Left renal cortex interstitium (tissue), 4 donors: ENCODE measurements at regions not wholly inside any gene's neighbourhood (a gene's known extent, or its start where the extent isn't known, plus 50 kb on each side); places are given as distances from the start of the nearest gene placed in this dataset.

Source experiments
- DNase-seq, 4 donors: peaks; one replicate each; pipeline ENCODE4 v3.0.0-alpha.2; 2013; ENCODE audit warnings: low read depth in 4 of 4, low spot score in 2 of 4, missing footprints in 1 of 4

- DNase-seq = no peak
Measured at GRCh38 chr6:19311786-19312185, 525.4 kb upstream of the ID4 start.

GRCh38 chr6:19312241-19312978 is 524.8 kb upstream of the ID4 start:
- DNase-seq = no peak

GRCh38 chr6:19317431-19317986 is 519.7 kb upstream of the ID4 start:
- DNase-seq = no peak

GRCh38 chr6:19319005-19319404 is 518.2 kb upstream of the ID4 start:
- DNase-seq = no peak

- DNase-seq = no peak
Measured at GRCh38 chr6:19320111-19320581, 517.0 kb upstream of the ID4 start.

GRCh38 chr6:19322691-19323485 is 514.3 kb upstream of the ID4 start:
- DNase-seq = no peak

GRCh38 chr6:19324376-19324775 is 512.8 kb upstream of the ID4 start:
- DNase-seq = no peak

GRCh38 chr6:19325335-19325789 is 511.8 kb upstream of the ID4 start:
- DNase-seq = no peak

GRCh38 chr6:19327241-19327640 is 509.9 kb upstream of the ID4 start:
- DNase-seq = no peak

GRCh38 chr6:19327661-19328060 is 509.5 kb upstream of the ID4 start:
- peak in 1 of 4 donors; percentile 47 for DNase-seq

- no peak for DNase-seq
Measured at GRCh38 chr6:19329078-19329477, 508.1 kb upstream of the ID4 start.

- DNase-seq = no peak
Measured at GRCh38 chr6:19331089-19331488, 506.1 kb upstream of the ID4 start.

GRCh38 chr6:19332806-19333460 is 504.2 kb upstream of the ID4 start:
- DNase-seq = no peak

GRCh38 chr6:19333936-19334335 is 503.2 kb upstream of the ID4 start:
- no peak for DNase-seq

GRCh38 chr6:19336579-19336978 is 500.6 kb upstream of the ID4 start:
- no peak for DNase-seq

- no peak for DNase-seq
Measured at GRCh38 chr6:19337101-19337500, 500.1 kb upstream of the ID4 start.

- no peak for DNase-seq
Measured at GRCh38 chr6:19342616-19343015, 494.6 kb upstream of the ID4 start.

- DNase-seq = no peak
Measured at GRCh38 chr6:19349429-19349828, 487.7 kb upstream of the ID4 start.

- DNase-seq = no peak
Measured at GRCh38 chr6:19354181-19354580, 483.0 kb upstream of the ID4 start.

- DNase-seq = no peak
Measured at GRCh38 chr6:19356692-19357091, 480.5 kb upstream of the ID4 start.

- DNase-seq = no peak
Measured at GRCh38 chr6:19362396-19362795, 474.8 kb upstream of the ID4 start.
